GM18498 (cell line): ENCODE measurements at regions not wholly inside any gene's neighbourhood (a gene's known extent, or its start where the extent isn't known, plus 50 kb on each side); places are given as distances from the start of the nearest gene placed in this dataset.
"Not testable (repeated sequence)": the region's sequence is repeated elsewhere in the genome, so short reads cannot be mapped to it uniquely, and the experiment has no call there.

Experiments
- ATAC-seq: cut with Tn5 transposase; IDR thresholded peaks from one replicate; pipeline ENCODE4 v1.9.1; 2021; ENCODE audit warnings: mild to moderate bottlenecking, moderate library complexity; ENCODE audit not compliant: unreplicated experiment

GRCh38 chr9:2425676-2426075 lies 195.9 kb upstream of the VLDLR start:
- no peak for ATAC-seq

DNA sequence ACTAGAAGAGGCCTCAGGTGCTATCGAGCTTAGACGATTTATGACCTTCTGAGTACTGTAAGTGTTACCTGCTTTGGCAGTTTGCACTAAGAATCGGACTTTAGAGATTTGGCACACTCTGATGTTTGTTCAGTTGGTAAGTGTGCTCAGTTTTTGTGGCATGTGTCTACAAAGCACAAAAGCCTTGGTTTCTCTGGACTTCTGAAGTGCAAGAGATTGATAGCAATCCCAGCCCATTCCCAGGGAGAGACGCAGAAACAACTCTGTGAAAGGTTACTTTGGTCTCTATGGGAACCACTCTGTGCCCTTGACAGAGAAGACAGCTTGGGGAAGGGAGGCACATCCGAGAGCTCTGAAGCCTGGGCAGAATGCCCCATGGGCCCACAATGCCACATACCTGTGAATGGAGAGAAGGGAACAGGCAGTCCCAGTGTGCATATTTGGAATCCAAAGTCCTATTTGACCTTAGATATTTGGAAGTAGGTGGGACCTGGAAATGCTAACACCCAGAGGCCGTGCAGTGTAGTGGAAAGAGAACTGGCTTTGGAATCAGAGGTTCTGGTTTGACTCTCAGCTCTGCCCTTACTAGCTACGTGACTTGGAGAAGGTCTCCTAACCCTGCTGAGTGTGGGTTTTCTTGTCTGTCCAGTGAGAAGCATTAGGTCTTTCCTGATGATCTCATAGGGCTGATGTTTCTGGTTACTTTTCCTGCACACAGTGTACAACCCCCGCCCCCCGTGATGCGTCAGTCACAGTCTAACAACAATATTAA lies 194.3 kb upstream of the VLDLR start:
- ATAC-seq: no peak

DNA sequence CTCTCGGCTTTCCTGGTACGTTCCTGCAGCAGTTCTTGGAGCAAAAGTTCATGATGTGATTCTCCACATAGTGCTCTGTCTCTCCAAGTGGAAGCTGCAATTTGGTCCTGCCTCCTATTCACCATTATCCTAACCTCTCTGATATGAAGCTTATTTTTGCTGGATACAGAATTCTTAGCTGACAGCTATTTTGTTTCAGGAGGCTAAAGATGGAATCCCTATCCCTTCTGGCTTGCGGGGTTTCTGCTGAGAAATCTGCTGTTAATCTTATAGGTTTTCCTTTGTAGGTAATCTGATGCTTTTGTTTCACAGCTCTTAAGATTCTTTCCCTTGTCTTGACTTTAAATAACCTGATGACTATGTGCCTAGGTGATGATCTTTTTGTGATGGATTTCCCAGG lies 181.6 kb upstream of the VLDLR start:
- no peak for ATAC-seq

DNA sequence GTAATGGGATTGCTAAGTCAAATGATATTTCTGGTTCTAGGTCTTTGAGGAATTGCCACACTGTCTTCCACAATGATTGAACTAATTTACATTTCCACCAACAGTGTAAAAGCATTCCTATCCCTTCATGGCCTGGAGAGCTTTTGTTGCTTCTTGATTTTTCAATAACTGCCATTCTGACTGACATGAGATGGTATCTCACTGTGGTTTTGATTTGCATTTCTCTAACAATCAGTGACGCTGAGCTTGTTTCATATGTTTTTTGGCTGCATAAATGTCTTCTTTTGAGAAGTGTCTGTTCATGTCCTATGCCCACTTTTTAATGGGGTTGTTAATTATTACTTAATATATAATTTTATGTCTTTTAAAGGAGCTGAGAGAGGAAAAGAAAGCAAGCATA lies 177.7 kb upstream of the VLDLR start:
- not testable (repeated sequence) for ATAC-seq

GRCh38 chr9:2448193-2448738 lies 173.3 kb upstream of the VLDLR start:
- ATAC-seq: no peak

GRCh38 chr9:2453106-2453505 lies 168.5 kb upstream of the VLDLR start:
- no peak for ATAC-seq

GRCh38 chr9:2453701-2454100 lies 167.9 kb upstream of the VLDLR start:
- no peak for ATAC-seq

GRCh38 chr9:2459756-2460155 lies 161.8 kb upstream of the VLDLR start:
- no peak for ATAC-seq

- no peak for ATAC-seq
Observed at GRCh38 chr9:2461892-2462291, 159.7 kb upstream of the VLDLR start.

- ATAC-seq: no peak
Observed at GRCh38 chr9:2464624-2465023, 157.0 kb upstream of the VLDLR start.

DNA sequence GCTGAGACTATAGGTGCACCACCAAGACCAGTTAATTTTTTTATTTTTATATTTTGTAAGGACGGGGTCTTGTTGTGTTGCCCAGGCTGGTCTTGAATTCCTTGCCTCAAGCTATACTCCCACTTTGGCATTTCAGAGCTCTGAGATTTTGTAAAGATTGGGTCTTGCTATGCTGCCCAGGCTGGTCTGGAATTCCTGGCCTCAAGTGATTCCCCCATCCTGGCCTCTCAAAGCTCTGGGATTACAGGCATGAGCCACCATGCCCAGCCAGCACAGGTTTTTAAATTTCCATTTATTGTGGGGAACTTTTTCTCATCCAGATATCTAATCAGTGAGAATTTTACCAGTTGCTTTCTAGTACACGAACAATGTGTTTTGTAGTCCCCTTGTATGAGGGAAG lies 156.1 kb upstream of the VLDLR start:
- ATAC-seq: no peak

DNA sequence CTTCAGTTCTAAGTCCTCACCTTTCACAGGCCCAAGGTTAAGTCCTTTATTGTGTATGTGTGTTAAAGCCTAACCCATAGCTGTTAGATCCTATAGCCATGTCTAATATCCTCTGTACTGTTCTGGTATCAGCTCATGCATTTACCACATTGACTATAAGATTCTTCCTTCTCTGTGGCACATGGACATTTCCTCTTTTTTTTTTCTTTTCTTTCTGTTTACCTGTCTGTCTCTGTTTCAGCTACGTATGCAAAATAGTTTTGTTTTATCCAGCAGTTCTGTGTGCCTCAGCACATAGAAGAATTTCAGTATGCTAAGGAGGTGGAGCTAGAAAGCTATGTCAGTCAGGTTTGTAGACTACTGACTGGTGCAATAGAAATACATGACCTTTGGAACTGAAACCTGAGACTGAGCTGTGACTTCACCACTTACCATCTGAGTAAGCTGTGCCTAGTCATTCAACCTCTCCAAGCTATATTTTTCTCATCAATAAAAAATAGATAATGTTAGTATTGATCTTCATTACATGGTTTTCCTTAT lies 155.6 kb upstream of the VLDLR start:
- ATAC-seq: peak; percentile 99

- ATAC-seq: no peak
Observed at GRCh38 chr9:2466703-2467102, 154.9 kb upstream of the VLDLR start.

GRCh38 chr9:2469681-2470221 lies 151.8 kb upstream of the VLDLR start:
- no peak for ATAC-seq

DNA sequence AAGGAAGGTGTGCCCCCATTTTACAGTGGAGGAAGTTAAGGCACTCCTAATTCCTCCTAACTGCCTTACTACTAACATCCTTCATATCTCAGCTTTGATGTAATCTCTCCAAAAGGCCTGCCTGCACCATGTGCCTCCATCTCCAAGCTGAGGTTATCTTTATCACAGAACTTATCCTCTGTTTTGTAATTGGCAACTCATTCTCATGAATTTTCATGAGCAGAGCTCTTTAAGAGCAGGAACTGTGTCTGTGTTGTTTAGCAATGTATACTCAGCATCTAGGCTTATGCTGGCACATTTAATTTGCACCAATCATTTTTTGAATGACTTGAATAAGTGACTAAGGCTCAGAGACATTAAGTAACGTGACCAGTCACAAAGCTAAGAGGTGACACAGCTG lies 147.9 kb upstream of the VLDLR start:
- ATAC-seq: no peak

DNA sequence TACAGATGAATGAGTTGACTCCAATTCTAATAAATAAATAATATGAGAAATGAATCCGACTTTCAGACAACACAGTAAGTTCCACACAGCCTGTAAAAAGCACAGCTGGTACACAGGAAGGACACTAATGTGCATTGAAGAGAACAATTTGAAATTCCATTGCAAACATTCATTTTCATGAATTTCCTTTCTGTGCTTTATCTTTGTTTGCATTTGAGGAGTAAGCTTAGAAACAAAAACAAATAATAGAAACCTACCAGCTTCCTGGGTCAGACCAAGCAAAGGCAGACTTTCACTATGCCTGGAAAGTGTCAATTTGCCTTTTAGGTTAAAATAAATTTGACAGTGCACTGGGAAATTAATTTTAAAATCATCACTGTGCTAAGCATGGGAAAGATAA lies 143.8 kb upstream of the VLDLR start:
- no peak for ATAC-seq

DNA sequence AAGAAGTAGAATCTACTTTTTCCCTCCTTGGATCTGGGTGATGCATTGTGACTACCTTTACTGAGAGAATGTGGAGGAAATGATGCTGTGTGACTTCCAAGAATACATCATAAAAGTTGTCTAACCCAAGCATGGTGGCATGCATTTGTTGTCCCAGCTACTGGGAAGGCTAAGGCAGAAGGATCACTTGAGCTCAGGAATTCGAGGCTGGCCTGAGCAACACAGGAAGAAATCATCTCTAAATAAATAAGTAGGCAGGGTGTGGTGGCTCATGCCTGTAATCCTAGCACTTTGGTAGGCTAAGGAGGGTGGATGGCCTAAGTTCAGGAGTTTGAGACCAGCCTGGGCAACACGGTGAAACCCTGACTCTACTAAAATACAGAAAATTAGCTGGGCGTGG lies 143.2 kb upstream of the VLDLR start:
- no peak for ATAC-seq

DNA sequence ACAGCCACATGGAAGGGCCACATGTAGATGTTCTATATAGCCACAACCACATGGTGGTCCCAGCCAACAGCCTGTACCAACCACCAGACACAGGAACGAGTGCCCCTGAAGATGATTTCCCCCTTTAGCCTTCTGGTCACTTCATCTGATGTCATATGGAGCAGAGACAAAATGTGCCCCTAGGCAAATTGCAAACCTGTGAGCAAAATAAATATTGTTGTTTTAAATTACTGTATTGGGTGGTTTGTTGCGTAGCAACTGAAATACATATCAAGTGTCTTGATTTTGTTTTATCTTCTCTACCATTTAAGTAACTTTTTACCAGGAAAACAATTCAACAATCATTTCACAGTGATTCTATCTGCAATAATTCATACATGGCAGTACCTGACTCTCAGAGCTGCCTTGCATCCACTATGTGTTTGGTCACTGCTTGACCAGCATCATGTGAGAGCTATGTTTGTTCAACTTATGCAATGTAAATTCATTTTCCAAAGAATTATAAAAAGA lies 142.5 kb upstream of the VLDLR start:
- ATAC-seq: no peak

DNA sequence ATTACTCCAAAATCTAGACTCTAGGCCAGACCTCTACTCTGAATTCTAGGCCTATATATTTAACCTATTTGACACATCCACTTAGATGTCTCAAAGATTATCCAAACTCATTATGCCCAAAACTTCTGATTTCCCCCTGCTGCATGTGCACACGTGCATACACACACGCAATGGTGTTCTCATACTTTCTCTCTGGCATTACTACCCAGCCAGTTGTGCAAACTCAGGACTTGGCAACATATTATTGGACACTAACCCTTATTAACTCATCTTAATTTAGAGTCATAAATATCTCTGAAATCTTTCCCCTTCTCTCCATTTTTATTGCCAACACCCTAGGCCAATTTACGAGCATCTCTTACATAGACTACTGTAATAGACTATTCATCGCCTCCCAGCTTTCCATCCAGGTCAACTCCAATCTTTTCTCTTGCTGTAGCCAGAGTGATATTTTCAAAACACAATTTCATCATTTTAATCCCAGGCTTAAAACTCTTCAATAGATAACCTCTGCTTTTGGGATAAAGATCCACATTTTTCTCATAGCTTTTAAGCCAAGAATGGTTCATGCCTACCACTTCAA lies 141.2 kb upstream of the VLDLR start:
- no peak for ATAC-seq

DNA sequence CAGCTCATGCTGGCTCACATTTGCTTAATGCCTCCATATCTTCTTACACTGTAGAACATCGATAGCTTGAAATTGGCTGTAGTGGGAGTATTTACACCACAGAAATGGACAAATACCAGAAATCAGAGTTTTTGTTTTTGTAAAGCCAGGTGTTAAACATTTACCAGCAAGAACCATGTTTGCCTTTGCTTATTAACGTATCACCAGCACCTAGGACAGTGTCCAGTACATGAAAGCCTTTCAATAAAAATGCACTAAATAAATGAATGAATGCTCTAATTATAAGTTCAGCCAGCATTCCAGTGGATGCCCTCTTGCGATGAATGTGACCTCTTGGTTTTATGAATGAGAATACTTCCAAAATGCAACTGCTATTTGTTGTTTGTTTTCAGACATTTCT lies 140.4 kb upstream of the VLDLR start:
- ATAC-seq: no peak

DNA sequence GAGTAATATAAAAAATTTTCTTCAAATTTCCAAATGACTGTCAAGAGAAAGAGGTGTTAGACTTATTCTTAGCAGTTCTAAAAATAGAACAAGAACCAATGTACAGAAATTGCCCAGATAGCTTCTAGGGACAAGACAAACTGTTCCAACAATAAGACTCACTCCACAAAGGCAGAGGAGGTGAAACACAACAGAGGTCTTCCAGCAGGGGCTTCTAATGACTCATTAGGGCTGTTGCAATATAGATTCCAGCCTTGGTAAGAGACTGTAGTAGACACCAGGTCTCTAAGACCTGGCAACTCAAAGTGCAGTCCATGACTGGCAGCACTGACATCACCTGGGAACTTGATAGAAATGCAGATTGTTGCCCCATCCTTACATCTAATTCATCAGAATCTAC lies 134.6 kb upstream of the VLDLR start:
- no peak for ATAC-seq

- no peak for ATAC-seq
Observed at GRCh38 chr9:2489838-2490314, 131.7 kb upstream of the VLDLR start.
